ENCODE measurements at regions not wholly inside any gene's neighbourhood (a gene's known extent, or its start where the extent isn't known, plus 50 kb on each side); places are given as distances from the start of the nearest gene placed in this dataset.

- TF ChIP-seq CTCF (conservative IDR thresholded peaks at IDR 0.05) (no peak), ZFX (IDR thresholded peaks at IDR 0.05) (no peak)
Observed at GRCh38 chr4:10873809-10874208, 189.2 kb upstream of the CLNK start.
